ENCODE measurements at regions not wholly inside any gene's neighbourhood (a gene's known extent, or its start where the extent isn't known, plus 50 kb on each side); places are given as distances from the start of the nearest gene placed in this dataset.

- Histone ChIP-seq H3K27ac (no peak overlapping the region), H3K4me3 (no peak overlapping the region), H3K27me3 (no peaks in the 10 kb centered on the region), H3K4me1 (peaks cover 0 to 9% (median 0%) of the 10 kb centered on the region in 9 donors), H3K9me3 (no peaks in the 10 kb centered on the region), H3K36me3 (no peaks in the 10 kb centered on the region)
- intact Hi-C loops (cut with DNase I) = no loop called here
- ATAC-seq (peak in 1 of 8 donors; percentile 24), DNase-seq (no peak)
- 83 to 86% methylated on average over 1 of the region's 1 CpG for WGBS, 2 donors
- no peak for TF ChIP-seq CTCF (IDR thresholded peaks at IDR 0.05)
Observed at GRCh38 chr3:174792864-174793263, 66.3 kb upstream of the NAALADL2 start.

Data from heart right ventricle (tissue), 16 donors.